ENCODE measurements at regions not wholly inside any gene's neighbourhood (a gene's known extent, or its start where the extent isn't known, plus 50 kb on each side); places are given as distances from the start of the nearest gene placed in this dataset.

DNA sequence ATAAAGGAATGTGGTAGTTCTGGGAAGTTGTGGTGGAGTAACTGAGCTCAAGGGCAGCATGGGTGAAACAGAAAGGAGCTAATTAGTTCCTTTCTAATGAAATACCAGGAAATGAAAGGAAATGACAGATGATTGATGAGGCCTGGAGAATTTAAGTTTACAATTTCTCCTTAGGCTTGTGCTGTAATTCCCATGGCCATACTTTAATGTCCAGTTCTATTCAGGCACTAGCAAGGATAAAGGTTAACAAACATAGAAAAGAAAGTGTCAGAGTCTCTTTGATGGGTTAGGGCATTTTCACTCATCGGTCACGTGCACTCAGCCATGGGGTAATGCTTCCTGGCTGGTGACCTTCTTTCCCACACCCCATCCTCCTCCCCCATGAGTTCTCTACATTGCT, 70.3 kb downstream of the CTSL start:
- Mint-ChIP-seq H3K9me3 (ENCODE audit: low read depth, unreplicated experiment) (peaks cover 2% of the 10 kb centered on the region), H3K27ac (ENCODE audit: unreplicated experiment) (no peak overlapping the region), H3K4me1 (ENCODE audit: low read depth, unreplicated experiment) (peaks cover 16% of the 10 kb centered on the region), H3K4me3 (ENCODE audit: low read depth, unreplicated experiment) (no peak overlapping the region), H3K36me3 (ENCODE audit: insufficient read depth, unreplicated experiment) (no peaks in the 10 kb centered on the region), H3K27me3 (ENCODE audit: unreplicated experiment) (no peaks in the 10 kb centered on the region)
- CTCF ChIA-PET = no interaction called here
- BruUV-seq (replicated peaks) = no TSS peak
- DNase-seq = no peak
- intact Hi-C loops (cut with micrococcal nuclease; ENCODE audit: unreplicated experiment) = no loop called here
- TF ChIP-seq CTCF (IDR thresholded peaks at IDR 0.05; ENCODE audit: unreplicated experiment) = no peak

- intact Hi-C loops (cut with micrococcal nuclease; ENCODE audit: unreplicated experiment) = no loop called here
- CTCF ChIA-PET = no interaction called here
- H3K36me3 Mint-ChIP-seq (ENCODE audit: insufficient read depth, unreplicated experiment) = no peaks in the 10 kb centered on the region
- peaks cover 2% of the 10 kb centered on the region for H3K4me1 Mint-ChIP-seq (ENCODE audit: low read depth, unreplicated experiment)
- no peak overlapping the region for H3K27ac Mint-ChIP-seq (ENCODE audit: unreplicated experiment)
- BruUV-seq (replicated peaks) = no TSS peak
- no peaks in the 10 kb centered on the region for H3K27me3 Mint-ChIP-seq (ENCODE audit: unreplicated experiment)
- no peak for TF ChIP-seq CTCF (IDR thresholded peaks at IDR 0.05; ENCODE audit: unreplicated experiment)
- no peak overlapping the region for H3K4me3 Mint-ChIP-seq (ENCODE audit: low read depth, unreplicated experiment)
- H3K9me3 Mint-ChIP-seq (ENCODE audit: low read depth, unreplicated experiment) = no peaks in the 10 kb centered on the region
- DNase-seq = no peak
These were observed 72.4 kb downstream of the CTSL start for GRCh38 chr9:87798261-87798833.

GRCh38 chr9:87799503-87799902, 73.6 kb downstream of the CTSL start:
- H3K27me3 Mint-ChIP-seq (ENCODE audit: unreplicated experiment) = no peaks in the 10 kb centered on the region
- H3K9me3 Mint-ChIP-seq (ENCODE audit: low read depth, unreplicated experiment) = no peaks in the 10 kb centered on the region
- DNase-seq = no peak
- intact Hi-C loops (cut with micrococcal nuclease; ENCODE audit: unreplicated experiment) = no loop called here
- CTCF ChIA-PET = no interaction called here
- no peak overlapping the region for H3K27ac Mint-ChIP-seq (ENCODE audit: unreplicated experiment)
- H3K36me3 Mint-ChIP-seq (ENCODE audit: insufficient read depth, unreplicated experiment) = no peaks in the 10 kb centered on the region
- no peak overlapping the region for H3K4me3 Mint-ChIP-seq (ENCODE audit: low read depth, unreplicated experiment)
- TF ChIP-seq CTCF (IDR thresholded peaks at IDR 0.05; ENCODE audit: unreplicated experiment) = no peak
- no TSS peak for BruUV-seq (replicated peaks)
- H3K4me1 Mint-ChIP-seq (ENCODE audit: low read depth, unreplicated experiment) = no peaks in the 10 kb centered on the region

DNA sequence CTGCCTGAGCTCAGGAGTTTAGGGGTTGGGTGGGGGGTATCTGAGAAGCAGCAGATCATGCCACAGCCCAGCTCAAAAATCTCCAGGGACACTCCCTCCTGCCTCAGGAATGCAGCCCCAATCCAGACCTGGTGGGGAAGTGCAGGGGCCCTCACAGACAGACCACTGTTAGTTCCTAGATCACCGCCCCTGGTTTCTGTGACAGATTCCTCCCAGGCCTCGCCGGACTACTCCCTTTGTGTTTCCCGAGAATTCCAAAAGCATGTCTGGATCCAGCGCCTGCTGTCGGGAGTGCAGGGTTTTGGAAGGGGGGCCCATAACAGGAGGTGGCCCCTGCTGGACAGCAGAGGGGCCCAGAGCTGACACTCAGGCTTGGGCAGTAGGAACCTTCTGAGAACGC, 74.5 kb downstream of the CTSL start:
- no peak overlapping the region for H3K27ac Mint-ChIP-seq (ENCODE audit: unreplicated experiment)
- DNase-seq = no peak

More for the DNA sequence above, 74.5 kb downstream of the CTSL start:
- Mint-ChIP-seq H3K27me3 (ENCODE audit: unreplicated experiment) (no peaks in the 10 kb centered on the region), H3K9me3 (ENCODE audit: low read depth, unreplicated experiment) (no peaks in the 10 kb centered on the region), H3K36me3 (ENCODE audit: insufficient read depth, unreplicated experiment) (no peaks in the 10 kb centered on the region), H3K4me1 (ENCODE audit: low read depth, unreplicated experiment) (no peaks in the 10 kb centered on the region), H3K4me3 (ENCODE audit: low read depth, unreplicated experiment) (no peak overlapping the region)
- intact Hi-C loops (cut with micrococcal nuclease; ENCODE audit: unreplicated experiment) = no loop called here
- no TSS peak for BruUV-seq (replicated peaks)
- CTCF ChIA-PET = no interaction called here
- TF ChIP-seq CTCF (IDR thresholded peaks at IDR 0.05; ENCODE audit: unreplicated experiment) = no peak
